GM19397 (cell line): ENCODE measurements at regions not wholly inside any gene's neighbourhood (a gene's known extent, or its start where the extent isn't known, plus 50 kb on each side); places are given as distances from the start of the nearest gene placed in this dataset.
"Not testable (repeated sequence)": the region's sequence is repeated elsewhere in the genome, so short reads cannot be mapped to it uniquely, and the experiment has no call there.

Source experiments
- ATAC-seq: cut with Tn5 transposase; IDR thresholded peaks from one replicate; pipeline ENCODE4 v1.9.1; 2021; ENCODE audit warnings: mild to moderate bottlenecking, moderate library complexity; ENCODE audit not compliant: unreplicated experiment

GRCh38 chr3:159879598-159879997, 109.0 kb upstream of the IL12A start:
- no peak for ATAC-seq

GRCh38 chr3:159881208-159881607, 107.4 kb upstream of the IL12A start:
- ATAC-seq = no peak

DNA sequence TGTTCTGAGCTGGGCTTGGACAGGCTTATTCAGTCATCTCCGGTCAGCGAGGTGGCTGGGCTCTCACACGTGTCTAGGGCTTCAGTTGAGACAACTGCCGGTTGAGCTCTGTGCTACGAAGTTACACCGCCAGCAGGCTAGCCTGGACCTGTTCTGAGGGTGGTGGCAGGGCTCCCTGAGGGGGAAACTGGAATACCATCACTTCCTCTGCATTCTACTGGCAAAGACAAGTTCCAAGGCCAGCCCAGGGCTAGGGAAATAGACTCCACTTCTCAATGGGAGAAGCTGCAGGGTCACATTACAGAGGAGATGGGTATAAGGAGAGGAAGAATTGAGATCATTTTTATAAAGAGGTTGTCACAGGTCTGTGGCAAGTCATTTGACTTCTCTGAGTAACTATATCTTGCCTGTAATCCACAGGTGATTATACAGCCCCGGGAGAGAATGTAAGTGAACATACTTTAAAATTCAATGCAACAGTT, 106.8 kb upstream of the IL12A start:
- no peak for ATAC-seq

DNA sequence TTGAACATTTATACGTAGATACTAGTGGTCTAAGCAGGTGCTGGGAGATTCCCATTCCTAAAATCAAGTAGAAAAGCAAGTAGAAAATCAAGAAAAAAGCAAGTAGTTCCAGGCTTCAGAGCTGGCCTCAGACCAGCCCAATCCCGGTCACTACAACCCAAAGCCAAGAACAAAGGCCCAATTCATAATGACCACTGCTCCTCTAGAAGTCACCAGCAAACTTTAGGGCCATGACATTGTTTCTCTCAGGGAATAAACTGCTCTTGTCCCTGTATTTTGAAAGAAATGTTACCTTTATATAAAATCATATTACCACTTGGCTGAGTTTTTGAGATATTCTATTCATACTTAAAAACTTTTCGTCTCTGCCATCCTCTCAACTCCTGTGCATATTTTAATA, 106.3 kb upstream of the IL12A start:
- no peak for ATAC-seq

DNA sequence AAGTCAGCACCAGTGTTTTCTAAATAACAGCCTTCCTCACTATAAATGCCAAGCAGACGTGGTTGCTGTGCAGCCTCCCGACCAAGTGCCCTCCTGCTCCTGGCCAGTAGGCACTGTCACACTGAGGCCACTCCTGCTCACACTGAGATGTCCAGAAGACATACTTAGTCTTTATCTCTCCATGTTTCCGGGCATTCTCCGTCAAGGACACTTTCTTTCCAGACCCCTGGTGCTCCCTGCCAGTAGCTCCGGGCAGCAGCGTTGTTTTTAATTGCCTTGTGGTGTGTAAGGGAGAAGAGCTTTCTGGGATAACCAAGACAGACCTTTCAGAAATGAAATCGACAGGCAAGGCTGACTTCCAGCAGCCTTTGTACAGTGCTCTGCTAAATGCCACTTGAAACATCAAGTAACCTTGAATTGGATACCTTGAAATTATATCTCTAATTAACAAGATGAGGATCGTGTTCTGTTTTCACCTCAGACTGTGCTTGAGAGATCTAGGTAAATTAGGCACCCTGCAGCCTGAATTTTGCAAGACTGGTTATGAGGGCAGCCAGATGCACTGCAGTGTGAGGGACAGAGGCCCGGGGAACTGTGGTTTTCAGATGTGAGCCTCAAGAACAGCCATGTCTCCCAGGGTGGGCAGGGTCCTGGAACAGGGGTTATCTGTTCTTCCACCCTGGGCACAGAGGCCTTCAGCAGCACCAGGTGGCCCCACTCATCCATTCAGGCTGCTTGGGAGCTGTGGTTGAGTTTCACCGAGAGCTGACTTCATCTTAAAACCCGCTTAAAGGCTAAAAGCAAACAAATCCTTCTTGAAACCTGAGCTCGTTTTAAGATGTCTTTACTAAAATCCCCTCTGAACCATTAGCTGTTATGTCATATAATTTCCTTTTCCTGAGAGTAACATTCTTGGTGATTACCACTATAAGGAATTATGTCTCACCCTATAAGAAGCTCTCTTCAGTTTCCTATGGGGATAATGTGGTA, 105.5 kb upstream of the IL12A start:
- ATAC-seq = no peak

DNA sequence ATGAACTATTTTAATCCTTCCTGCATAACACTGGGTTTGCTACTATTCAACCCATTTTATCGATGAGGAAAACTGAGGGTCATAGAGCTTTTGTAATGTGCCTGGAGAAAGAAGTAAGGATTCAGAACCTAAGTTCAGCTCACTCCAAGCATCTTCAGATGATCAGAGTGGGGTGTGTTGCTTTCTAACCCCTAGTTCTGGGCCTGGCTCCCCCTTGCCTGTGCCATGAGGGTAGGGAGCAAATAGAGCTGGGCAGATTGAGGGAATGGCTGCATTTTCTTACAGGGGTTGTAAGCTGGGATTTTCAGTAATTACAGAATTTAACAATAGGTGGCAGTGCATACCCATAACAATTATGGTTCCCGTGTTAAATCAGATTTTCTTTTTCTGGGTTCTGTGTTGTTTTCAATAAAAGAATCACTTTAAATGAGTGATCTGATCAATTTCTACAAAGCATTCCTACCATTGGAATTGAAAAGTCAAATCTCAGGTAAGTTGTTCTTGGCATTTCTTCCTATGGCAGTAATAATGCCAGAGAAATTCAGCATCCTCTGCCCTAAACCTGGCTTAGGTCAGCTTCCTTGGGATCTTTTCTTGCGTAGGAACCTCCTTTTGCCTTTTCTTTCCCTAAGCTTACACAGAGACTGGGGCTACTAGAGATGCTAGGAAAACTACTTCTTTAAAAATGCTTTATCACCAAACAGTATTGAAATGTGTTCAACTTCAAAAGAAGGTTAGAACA, 103.8 kb upstream of the IL12A start:
- no peak for ATAC-seq

DNA sequence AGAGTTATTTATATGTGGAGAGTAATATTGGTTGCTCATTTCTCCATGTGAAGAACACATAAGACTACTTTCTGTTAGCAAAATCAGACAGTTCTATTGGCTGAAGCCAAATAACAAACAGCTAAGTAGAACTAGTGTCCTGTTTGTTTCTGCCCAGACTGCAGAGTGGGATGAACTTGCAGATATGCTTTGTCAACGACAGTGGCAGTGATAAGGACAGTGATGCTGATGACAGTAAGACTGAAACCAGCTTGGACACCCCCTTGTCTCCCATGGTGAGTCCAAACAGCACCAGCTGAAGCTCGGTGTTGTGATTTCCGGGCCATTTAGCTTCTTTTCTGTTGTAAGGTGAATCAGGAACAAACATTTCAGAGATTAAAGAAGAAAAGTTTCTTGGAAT, 102.6 kb upstream of the IL12A start:
- ATAC-seq = no peak

DNA sequence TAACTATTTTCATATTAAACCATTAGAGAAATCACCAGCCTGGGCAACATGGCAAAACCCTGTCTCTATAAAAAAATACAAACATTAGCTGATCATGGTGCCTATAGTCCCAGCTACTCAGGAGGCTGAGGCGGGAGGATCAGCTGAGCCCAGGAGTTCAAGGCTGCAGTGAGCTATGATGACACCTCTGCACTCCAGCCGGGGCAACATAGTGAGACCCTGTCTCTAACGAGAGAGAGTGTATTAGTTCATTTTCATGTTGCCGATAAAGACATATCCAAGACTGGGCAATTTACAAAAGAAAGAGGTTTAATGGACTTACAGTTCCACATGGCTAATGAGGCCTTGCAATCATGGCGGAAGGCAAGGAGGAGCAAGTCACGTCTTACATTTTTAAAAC, 102.1 kb upstream of the IL12A start:
- ATAC-seq = not testable (repeated sequence)

GRCh38 chr3:159887168-159887567, 101.5 kb upstream of the IL12A start:
- no peak for ATAC-seq

DNA sequence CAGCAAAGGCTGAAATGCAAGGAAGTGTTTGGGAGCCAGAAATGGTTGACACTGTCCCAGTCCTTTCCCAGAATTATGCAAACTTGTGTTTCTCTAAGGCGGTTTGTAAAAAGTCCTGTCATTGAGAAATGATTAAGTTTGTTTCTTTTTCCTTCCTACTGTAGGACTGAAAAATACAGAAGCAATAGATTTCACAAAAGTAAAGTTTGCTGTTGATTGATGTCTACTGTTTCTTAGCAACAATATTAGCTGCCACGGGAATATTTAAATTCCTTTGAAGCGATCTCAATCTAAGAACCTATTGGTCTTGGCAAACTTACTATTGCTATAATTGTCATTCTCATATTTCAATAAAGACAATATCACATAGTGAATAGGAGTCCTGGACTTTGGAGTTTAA, 100.7 kb upstream of the IL12A start:
- no peak for ATAC-seq

GRCh38 chr3:159892171-159892795, 96.4 kb upstream of the IL12A start:
- ATAC-seq = no peak

GRCh38 chr3:159892801-159893200, 95.8 kb upstream of the IL12A start:
- ATAC-seq = no peak

DNA sequence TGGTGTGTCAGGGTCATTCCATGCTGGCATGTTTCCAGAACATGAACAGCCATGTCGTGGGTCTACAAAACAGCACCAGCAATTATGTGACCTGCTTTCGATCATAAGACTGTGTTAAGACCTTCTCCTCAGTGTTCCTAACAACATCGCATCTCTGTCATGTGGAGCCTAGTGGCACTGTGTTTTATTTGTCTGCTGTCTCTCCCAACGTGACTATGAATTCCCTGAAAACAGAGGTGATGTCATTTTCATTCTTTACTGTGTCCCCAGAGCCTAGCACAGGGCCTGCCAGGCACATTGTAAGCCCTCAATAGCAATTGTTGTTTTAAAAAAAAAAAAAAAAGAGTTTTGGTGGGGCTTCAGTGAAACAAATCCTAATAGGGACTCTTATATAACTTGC, 94.2 kb upstream of the IL12A start:
- ATAC-seq = no peak

DNA sequence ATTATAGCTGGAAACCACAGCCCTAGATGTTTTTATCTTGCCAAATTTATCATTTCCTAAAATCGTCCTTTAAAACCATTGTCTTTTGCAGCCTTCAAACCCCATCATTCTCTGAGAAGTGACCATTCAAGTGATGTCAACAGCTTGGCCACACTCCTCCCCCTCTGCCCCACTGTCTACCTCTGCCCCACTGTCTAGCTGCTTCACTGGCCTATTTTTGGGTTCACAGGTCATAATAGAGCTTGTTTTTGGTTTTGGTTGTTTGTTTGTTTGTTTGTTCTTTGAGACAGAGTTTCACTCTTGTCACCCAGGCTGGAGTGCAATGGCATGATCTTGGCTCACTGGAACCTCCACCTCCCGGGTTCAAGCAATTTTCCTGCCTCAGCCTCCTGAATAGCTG, 93.2 kb upstream of the IL12A start:
- no peak for ATAC-seq

DNA sequence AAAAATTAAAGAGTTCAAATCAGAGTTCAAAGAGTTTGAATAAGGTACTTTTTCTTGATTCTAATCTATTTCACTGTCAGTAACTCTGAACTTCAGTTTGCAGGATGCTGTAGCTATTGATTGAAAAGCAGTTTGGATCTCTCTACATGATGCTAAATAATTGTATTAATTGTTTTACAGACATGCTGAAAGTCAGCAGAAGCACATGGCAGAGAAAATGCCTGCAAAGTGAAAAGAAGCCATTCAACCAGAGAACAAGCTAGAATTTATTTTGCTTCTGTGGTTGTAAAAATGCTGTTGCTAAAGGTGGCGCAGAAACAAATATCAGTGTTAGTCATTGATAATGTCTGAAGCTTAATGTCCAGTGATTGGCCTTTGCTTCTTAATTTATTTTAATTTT, 92.1 kb upstream of the IL12A start:
- no peak for ATAC-seq

DNA sequence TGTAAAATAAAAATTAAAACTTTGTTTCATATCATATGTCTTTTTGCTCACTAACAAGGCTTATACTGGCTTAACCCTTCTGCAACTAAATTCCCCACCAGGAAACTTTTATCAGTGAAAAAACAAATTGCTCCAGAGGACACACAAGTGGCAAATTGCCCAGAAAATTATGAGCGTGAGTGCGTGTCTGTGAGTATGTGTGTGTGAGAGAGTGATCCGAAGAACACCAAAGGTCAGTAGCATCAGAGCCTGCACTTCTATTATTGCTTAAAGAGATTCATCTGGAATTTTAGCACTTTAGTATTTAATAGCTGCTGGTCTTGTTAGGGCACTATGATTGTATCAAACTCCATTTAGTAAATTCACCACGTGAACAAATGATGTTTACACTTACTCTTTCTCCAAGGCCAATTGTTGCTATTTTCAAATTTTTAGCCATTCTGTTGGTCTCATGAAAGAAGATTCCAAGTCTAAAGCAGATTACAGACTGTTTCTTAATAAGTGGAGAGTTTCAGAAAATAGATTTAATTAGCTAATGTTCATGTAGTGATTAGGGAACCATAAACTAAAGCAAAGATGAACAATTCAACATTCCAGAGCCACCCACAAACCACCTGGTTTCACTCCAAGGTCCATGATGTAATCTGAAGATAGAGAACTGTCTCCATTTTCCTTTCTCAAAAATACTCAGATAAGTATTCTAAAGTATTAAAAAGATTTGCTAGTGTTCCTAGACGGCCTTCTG, 91.1 kb upstream of the IL12A start:
- ATAC-seq = no peak

DNA sequence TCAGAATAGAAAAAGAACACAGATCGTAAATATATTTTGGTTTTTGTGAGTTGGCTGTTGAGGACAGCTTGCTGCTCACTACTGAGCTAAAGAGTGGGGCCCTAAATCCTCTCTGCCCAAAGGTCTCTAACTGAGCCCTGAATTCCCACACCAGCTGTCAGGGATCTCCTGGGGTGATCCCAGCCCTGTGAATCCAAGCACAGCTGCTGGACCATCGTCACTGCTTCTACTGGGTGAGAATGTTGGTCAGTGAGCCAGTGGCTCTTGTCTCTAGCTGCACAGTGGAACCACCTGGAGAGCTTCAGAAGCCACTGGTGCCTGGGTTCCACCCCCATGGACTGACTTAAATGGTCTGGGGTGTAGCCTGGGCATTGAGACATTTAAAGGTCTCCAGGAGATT, 90.5 kb upstream of the IL12A start:
- no peak for ATAC-seq

DNA sequence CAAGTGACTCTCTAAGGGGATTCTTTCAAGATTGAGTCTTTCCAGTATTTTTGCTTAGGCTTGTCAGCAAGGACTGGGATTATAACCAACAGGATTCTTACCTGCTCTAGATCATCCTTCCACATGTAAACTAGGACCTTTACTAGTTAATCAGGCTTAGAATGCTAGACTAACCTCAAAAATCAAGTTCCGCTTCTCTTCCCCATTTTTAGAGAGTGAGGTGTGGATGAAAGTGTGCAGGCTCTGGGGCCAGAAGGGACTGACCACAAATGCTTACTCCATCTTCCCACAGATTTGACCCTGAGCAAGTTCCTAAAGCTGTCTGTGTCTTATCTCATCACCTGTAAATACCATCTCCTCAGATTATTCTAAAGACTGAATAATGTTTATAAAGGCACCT, 89.5 kb upstream of the IL12A start:
- no peak for ATAC-seq

DNA sequence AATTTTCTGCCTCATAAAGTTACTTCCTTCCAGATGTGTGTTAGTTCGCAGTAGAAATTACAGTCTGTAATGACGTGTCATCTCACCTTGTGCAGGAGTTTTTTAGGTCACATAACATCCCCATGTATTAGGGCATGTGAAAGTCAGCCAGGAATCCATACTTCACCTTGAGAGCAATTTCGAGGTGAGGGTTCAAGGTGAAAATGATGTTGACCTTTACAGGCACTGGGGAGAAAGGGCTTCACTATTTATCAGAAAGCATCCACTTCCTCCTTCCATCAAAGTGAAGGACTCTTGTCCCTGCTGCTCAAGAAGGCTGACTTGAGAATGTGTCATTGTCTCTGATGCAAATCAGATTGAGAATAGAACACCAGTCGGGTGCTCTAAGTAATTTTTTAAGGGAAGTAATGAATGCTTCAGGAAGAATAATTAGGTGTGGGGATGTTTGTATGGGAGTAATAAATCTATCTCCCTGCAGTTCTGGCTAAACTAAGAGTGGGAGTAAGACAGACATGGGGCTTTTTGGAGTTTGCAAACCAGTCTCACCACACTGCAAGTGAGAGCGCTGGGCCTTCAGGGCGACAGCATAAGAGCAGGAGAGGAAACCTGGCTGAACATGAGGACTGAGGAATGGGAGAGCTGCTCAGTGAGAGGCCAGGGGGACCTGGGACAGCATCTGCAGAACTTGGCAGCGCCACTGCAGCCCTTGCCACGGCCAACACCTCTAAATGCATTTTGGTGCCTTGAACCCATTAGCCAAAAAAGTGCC, 85.9 kb upstream of the IL12A start:
- peak; percentile 68 for ATAC-seq

GRCh38 chr3:159904455-159904854, 84.2 kb upstream of the IL12A start:
- no peak for ATAC-seq
